Uterus (tissue), 3 donors: ENCODE measurements at regions not wholly inside any gene's neighbourhood (a gene's known extent, or its start where the extent isn't known, plus 50 kb on each side); places are given as distances from the start of the nearest gene placed in this dataset.

Source experiments
- DNase-seq, 2 donors: peaks; one replicate each; pipeline ENCODE4 v3.0.0-alpha.2; 2019 to 2020
- H3K27ac ChIP-seq, 2 donors: fragments of 200-600 bp; sonication (generic); 1 replicate in 1 of 2; 2 replicates in 1 of 2; pipeline ENCODE4 v1.5.1; 2016 to 2018
- H3K27me3 ChIP-seq, 2 donors: fragments of 200-600 bp; sonication (generic); one replicate each; pipeline ENCODE4 v1.5.1; 2018 to 2019; ENCODE audit warnings: control low read depth in 1 of 2
- H3K36me3 ChIP-seq, 2 donors: fragments of 200-600 bp; sonication (generic); one replicate each; pipeline ENCODE4 v1.5.1; 2019; ENCODE audit warnings: control low read depth in 1 of 2
- H3K4me1 ChIP-seq, 2 donors: fragments of 200-600 bp; sonication (generic); one replicate each; pipeline ENCODE4 v1.5.1; 2018 to 2019; ENCODE audit warnings: control low read depth in 1 of 2
- H3K4me3 ChIP-seq, 2 donors: fragments of 200-600 bp; sonication (generic); 1 replicate in 1 of 2; 2 replicates in 1 of 2; pipeline ENCODE4 v1.5.1; 2018 to 2019; ENCODE audit warnings: mild to moderate bottlenecking in 1 of 2
- H3K9me3 ChIP-seq, 2 donors: fragments of 200-600 bp; sonication (generic); one replicate each; pipeline ENCODE4 v1.5.1; 2019; ENCODE audit warnings: control low read depth in 1 of 2
- POLR2A ChIP-seq, 2 donors: fragments of 450-650 bp; IDR thresholded peaks; one replicate each; pipeline ENCODE4 v1.6.1; 2016; ENCODE audit warnings: antibody characterized with exemption in 2 of 2, mild to moderate bottlenecking in 1 of 2, moderate library complexity in 1 of 2
- intact Hi-C: fragments of 100-400 bp; cut with DNase I; formaldehyde crosslinking; loops from one replicate; pipeline ENCODE4 v1.15.1; 2023; ENCODE audit warnings: low total_unique reads
- TF ChIP-seq, protein P1 (sequence below), 4 experiments: fragments of 200-600 bp in 2 of 4; fragments of 450-650 bp in 2 of 4; sonication (generic) in 2 of 4; IDR thresholded peaks; one replicate each; pipeline ENCODE4 v1.5.1; 2016 to 2019; ENCODE audit warnings: antibody characterized with exemption in 4 of 4, mild to moderate bottlenecking in 2 of 4, moderate library complexity in 1 of 4
- donor health status: DM: yes; HTN: yes; CAD: no.

DNA sequence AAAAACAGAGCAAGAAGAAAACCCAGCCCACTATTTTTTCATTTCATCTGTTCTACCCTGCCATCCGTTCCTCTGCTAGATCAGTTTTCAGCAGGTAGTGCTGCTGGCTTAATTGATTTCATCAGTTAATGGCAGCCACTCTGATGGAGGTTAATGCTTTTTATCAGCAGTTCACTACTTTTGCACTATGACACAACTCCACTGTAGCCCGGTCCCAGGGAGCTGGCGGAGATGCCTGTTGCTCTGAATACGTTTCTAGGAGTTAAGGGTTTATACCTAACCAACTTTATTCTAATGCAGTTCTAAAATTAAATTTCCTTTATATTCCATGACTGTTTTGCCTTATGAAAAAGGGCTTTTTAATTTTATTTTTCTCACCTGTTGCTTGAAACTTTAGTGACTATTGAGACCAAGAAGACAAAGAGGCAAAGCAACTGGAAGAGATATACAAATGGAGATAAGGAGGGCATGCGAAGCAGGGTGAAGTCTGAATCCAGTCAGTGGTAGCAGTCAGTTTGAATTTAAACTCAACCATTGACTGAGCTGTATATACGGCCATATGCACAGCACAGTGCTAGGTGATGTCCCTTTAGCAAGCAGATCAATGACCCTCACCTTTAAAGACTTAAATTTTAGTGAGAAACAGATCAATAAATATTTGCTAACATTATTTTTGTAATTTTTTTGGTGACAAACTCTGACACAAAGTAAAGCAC lies 477.9 kb downstream of the LMO4 start:
- H3K27ac ChIP-seq, result no peak overlapping the region
- H3K4me1 ChIP-seq, result no peaks in the 10 kb centered on the region
- no peak overlapping the region for H3K4me3 ChIP-seq

DNA sequence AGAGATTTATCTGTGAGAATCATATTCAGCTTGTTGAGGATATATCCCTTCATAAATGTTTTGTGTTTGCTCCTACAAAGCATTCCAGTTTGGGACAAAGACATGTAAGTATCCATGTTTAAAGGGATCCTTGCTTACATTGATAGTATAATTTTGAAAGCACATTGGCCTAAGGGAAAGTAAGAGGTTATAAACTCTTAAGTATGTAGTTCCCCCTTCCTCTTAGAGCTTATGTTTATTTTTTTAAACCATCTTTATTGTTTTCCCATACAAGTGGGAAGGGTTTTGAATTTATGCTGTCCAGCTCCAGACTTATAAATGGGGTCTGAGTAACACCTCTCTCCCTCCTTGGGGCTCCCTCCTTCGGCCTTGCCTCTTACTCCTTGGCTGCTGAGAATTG lies 481.5 kb downstream of the LMO4 start:
- Histone ChIP-seq H3K27ac (no peak overlapping the region), H3K4me3 (no peak overlapping the region), H3K36me3 (no peaks in the 10 kb centered on the region), H3K9me3 (no peaks in the 10 kb centered on the region), H3K27me3 (no peaks in the 10 kb centered on the region), H3K4me1 (no peaks in the 10 kb centered on the region)
- intact Hi-C loops, result no loop called here
- TF ChIP-seq, protein P1, sequence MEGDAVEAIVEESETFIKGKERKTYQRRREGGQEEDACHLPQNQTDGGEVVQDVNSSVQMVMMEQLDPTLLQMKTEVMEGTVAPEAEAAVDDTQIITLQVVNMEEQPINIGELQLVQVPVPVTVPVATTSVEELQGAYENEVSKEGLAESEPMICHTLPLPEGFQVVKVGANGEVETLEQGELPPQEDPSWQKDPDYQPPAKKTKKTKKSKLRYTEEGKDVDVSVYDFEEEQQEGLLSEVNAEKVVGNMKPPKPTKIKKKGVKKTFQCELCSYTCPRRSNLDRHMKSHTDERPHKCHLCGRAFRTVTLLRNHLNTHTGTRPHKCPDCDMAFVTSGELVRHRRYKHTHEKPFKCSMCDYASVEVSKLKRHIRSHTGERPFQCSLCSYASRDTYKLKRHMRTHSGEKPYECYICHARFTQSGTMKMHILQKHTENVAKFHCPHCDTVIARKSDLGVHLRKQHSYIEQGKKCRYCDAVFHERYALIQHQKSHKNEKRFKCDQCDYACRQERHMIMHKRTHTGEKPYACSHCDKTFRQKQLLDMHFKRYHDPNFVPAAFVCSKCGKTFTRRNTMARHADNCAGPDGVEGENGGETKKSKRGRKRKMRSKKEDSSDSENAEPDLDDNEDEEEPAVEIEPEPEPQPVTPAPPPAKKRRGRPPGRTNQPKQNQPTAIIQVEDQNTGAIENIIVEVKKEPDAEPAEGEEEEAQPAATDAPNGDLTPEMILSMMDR (IDR thresholded peaks at IDR 0.05), result no peak
- TF ChIP-seq POLR2A (IDR thresholded peaks at IDR 0.05), result no peak
- DNase-seq, result no peak

More for the DNA sequence above, 477.9 kb downstream of the LMO4 start:
- TF ChIP-seq POLR2A (IDR thresholded peaks at IDR 0.05), result no peak
- TF ChIP-seq, protein P1 (IDR thresholded peaks at IDR 0.05), result no peak
- DNase-seq, result no peak
- H3K36me3 ChIP-seq, result no peaks in the 10 kb centered on the region
- no peaks in the 10 kb centered on the region for H3K27me3 ChIP-seq
- intact Hi-C loops, result no loop called here
- no peaks in the 10 kb centered on the region for H3K9me3 ChIP-seq

DNA sequence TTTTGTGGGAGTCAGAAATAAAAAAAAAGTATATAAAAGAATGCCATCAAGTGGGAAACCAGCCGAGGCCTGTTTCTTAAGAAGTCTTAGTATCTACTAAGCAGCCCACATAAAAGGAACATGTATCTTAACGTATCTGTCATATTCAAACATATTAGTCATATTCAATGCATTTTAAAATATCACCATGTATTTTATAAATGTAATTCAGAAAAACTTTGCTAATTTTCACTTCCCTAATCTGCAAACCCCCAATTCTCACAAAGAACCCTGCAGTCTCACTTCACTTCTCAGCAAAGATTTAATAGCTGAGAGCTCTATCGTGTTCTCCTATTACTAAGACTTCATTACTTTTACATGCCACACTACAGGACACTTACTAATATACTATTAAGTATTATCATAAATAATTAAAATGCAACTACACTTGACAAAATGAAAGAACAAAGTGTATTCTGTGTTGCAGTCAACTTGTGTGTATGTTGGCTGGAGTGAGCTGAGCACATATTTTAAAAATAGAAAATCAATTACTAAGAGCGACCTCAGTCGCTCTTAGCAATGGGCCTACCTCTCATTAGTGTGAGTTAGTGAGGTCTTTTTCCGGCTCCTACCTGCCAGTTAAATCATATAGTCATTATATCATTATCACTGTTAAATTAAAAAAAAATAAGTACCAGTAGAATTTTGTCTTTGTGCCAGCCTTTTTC lies 484.3 kb downstream of the LMO4 start:
- Histone ChIP-seq H3K4me1 (no peaks in the 10 kb centered on the region), H3K27me3 (no peaks in the 10 kb centered on the region), H3K4me3 (no peak overlapping the region), H3K9me3 (no peaks in the 10 kb centered on the region), H3K27ac (no peak overlapping the region), H3K36me3 (no peaks in the 10 kb centered on the region)
- DNase-seq, result no peak
- no peak for TF ChIP-seq POLR2A (IDR thresholded peaks at IDR 0.05)
- TF ChIP-seq, protein P1 (IDR thresholded peaks at IDR 0.05), result no peak
- intact Hi-C loops, result no loop called here

DNA sequence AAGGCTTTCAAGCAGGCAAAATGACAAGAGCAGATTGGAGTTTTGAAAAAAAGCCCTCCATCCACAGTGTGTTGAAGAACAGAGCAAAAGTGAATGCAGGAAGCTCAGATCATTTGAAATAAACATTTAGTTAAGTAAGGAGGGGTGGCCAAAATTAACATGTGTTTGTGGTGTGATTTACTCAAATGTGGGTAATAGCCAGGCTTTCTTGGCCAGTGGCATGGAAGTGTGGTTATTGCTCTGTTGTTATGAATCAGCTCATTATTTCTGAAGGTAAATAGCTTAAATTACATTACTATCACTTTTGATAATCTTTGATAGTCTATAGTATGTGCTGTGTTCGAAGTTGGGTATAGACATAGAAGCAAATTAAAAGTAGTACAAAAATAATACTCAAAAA lies 485.9 kb downstream of the LMO4 start:
- H3K36me3 ChIP-seq, result no peaks in the 10 kb centered on the region
- no peaks in the 10 kb centered on the region for H3K27me3 ChIP-seq
- TF ChIP-seq POLR2A (IDR thresholded peaks at IDR 0.05), result no peak
- TF ChIP-seq, protein P1 (IDR thresholded peaks at IDR 0.05), result no peak
- H3K27ac ChIP-seq, result no peak overlapping the region
- intact Hi-C loops, result no loop called here
- no peak overlapping the region for H3K4me3 ChIP-seq
- H3K4me1 ChIP-seq, result no peaks in the 10 kb centered on the region
- no peaks in the 10 kb centered on the region for H3K9me3 ChIP-seq
- no peak for DNase-seq

DNA sequence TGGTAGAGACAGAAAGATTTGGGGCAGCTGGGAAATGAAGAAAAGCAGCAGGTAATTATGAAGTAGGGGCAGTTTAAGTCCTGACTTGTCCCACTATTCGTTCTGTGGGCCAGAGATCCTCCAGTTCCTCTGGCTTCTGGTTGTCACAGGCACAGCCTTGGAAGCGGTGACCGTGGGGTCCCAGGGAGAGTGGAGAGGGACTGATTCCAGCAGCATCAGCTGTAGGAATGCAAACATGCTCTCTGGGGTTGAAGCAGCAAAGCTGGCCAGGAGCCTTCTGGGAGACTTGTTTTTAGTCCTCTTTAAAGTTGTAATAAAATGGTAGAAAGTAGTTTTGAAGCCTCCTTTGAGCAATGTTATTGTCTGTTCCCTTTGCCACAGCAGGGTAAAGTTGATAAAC lies 488.0 kb downstream of the LMO4 start:
- DNase-seq, result no peak
- intact Hi-C loops, result no loop called here
- H3K36me3 ChIP-seq, result no peaks in the 10 kb centered on the region
- no peak overlapping the region for H3K27ac ChIP-seq
- no peaks in the 10 kb centered on the region for H3K27me3 ChIP-seq
- H3K4me3 ChIP-seq, result no peak overlapping the region
- TF ChIP-seq, protein P1 (IDR thresholded peaks at IDR 0.05), result no peak
- no peak for TF ChIP-seq POLR2A (IDR thresholded peaks at IDR 0.05)
- H3K9me3 ChIP-seq, result no peaks in the 10 kb centered on the region
- no peaks in the 10 kb centered on the region for H3K4me1 ChIP-seq
